Calu3 (cell line): ENCODE measurements at regions not wholly inside any gene's neighbourhood (a gene's known extent, or its start where the extent isn't known, plus 50 kb on each side); places are given as distances from the start of the nearest gene placed in this dataset.

Experiments used
- BruUV-seq: library from RNA; stranded (reverse); fragments of 400-500 nt; replicated peaks from 2 replicates; lab custom pipeline; 2021; lab: Mats Ljungman, UMichigan
- CTCF ChIA-PET: fragments of 300-600 bp; sonication (Branson Sonifier 250); formaldehyde crosslinking; loops from one replicate; lab custom pipeline; 2022; ENCODE audit warnings: antibody characterized with exemption; lab: Charles Lee
- DNase-seq: peaks from one replicate; pipeline ENCODE4 v3.0.0; 2022
- H3K27ac Mint-ChIP-seq: one replicate; pipeline ENCODE4 v1.8.0; 2022; ENCODE audit warnings: mixed read lengths; ENCODE audit not compliant: unreplicated experiment
- H3K27me3 Mint-ChIP-seq: one replicate; pipeline ENCODE4 v1.8.0; 2022; ENCODE audit warnings: mixed read lengths; ENCODE audit not compliant: unreplicated experiment
- H3K36me3 Mint-ChIP-seq: one replicate; pipeline ENCODE4 v1.8.0; 2022; ENCODE audit warnings: mild to moderate bottlenecking, moderate library complexity, mixed read lengths; ENCODE audit not compliant: insufficient read depth, unreplicated experiment
- H3K4me1 Mint-ChIP-seq: one replicate; pipeline ENCODE4 v1.8.0; 2022; ENCODE audit warnings: mild to moderate bottlenecking, low read depth, mixed read lengths; ENCODE audit not compliant: unreplicated experiment
- H3K4me3 Mint-ChIP-seq: one replicate; pipeline ENCODE4 v1.8.0; 2022; ENCODE audit warnings: mild to moderate bottlenecking, low read depth, moderate library complexity, mixed read lengths; ENCODE audit not compliant: unreplicated experiment
- H3K9me3 Mint-ChIP-seq: one replicate; pipeline ENCODE4 v1.8.0; 2022; ENCODE audit warnings: low read depth, mixed read lengths; ENCODE audit not compliant: unreplicated experiment
- intact Hi-C: fragments of 100-400 bp; cut with micrococcal nuclease; formaldehyde crosslinking; loops from one replicate; pipeline ENCODE4 v1.10.0; 2022; ENCODE audit not compliant: unreplicated experiment
- TF ChIP-seq, protein P1 (sequence below): fragments of 200-600 bp; IDR thresholded peaks from one replicate; pipeline ENCODE4 v1.8.0; 2022; ENCODE audit warnings: antibody characterized with exemption; ENCODE audit not compliant: unreplicated experiment

GRCh38 chr14:89618330-89618708 lies 201.3 kb upstream of the FOXN3 start:
- Mint-ChIP-seq H3K36me3 (no peaks in the 10 kb centered on the region), H3K4me3 (peak overlapping the region; percentile 50), H3K9me3 (no peaks in the 10 kb centered on the region), H3K27ac (no peak overlapping the region), H3K27me3 (peaks cover 76% of the 10 kb centered on the region), H3K4me1 (no peaks in the 10 kb centered on the region)
- BruUV-seq, result no TSS peak
- CTCF ChIA-PET, result no interaction called here
- TF ChIP-seq, protein P1, sequence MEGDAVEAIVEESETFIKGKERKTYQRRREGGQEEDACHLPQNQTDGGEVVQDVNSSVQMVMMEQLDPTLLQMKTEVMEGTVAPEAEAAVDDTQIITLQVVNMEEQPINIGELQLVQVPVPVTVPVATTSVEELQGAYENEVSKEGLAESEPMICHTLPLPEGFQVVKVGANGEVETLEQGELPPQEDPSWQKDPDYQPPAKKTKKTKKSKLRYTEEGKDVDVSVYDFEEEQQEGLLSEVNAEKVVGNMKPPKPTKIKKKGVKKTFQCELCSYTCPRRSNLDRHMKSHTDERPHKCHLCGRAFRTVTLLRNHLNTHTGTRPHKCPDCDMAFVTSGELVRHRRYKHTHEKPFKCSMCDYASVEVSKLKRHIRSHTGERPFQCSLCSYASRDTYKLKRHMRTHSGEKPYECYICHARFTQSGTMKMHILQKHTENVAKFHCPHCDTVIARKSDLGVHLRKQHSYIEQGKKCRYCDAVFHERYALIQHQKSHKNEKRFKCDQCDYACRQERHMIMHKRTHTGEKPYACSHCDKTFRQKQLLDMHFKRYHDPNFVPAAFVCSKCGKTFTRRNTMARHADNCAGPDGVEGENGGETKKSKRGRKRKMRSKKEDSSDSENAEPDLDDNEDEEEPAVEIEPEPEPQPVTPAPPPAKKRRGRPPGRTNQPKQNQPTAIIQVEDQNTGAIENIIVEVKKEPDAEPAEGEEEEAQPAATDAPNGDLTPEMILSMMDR, result no peak
- DNase-seq, result no peak
- intact Hi-C loops, result no loop called here

- peaks cover 74% of the 10 kb centered on the region for H3K27me3 Mint-ChIP-seq
- intact Hi-C loops, result no loop called here
- H3K27ac Mint-ChIP-seq, result no peak overlapping the region
- H3K4me1 Mint-ChIP-seq, result no peaks in the 10 kb centered on the region
- CTCF ChIA-PET, result no interaction called here
- no peaks in the 10 kb centered on the region for H3K9me3 Mint-ChIP-seq
- TF ChIP-seq, protein P1, result no peak
- no peak for DNase-seq
- H3K36me3 Mint-ChIP-seq, result no peaks in the 10 kb centered on the region
- H3K4me3 Mint-ChIP-seq, result peak overlapping the region; percentile 50
- BruUV-seq, result no TSS peak
Measured at GRCh38 chr14:89617481-89618329, 200.7 kb upstream of the FOXN3 start.

GRCh38 chr14:89616852-89617341 lies 199.9 kb upstream of the FOXN3 start:
- H3K27me3 Mint-ChIP-seq, result peaks cover 66% of the 10 kb centered on the region
- no peak for DNase-seq
- no peak overlapping the region for H3K27ac Mint-ChIP-seq
- CTCF ChIA-PET, result no interaction called here
- intact Hi-C loops, result no loop called here
- no peaks in the 10 kb centered on the region for H3K36me3 Mint-ChIP-seq
- H3K9me3 Mint-ChIP-seq, result no peaks in the 10 kb centered on the region
- BruUV-seq, result no TSS peak
- TF ChIP-seq, protein P1, result no peak
- H3K4me1 Mint-ChIP-seq, result no peaks in the 10 kb centered on the region
- H3K4me3 Mint-ChIP-seq, result no peak overlapping the region

DNA sequence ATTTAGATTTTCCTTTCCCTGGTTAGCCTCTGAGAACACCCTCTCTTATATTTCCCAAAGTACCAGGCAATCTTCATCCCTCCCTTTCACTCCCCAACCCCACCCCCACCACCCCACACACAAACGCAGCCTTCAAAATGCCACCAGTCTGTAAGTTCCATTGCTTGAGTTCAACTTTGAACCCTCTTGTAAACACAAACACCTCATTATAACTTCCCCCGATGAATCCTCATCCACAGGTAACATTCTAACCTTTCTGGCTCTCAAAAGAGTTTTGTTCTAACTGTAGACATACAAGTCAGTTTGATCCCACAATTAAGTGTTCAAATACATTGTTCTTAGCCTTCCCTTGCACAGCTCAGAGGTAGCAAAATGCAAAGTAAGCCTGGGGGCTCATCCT lies 199.4 kb upstream of the FOXN3 start:
- no peaks in the 10 kb centered on the region for H3K9me3 Mint-ChIP-seq
- CTCF ChIA-PET, result no interaction called here
- H3K36me3 Mint-ChIP-seq, result no peaks in the 10 kb centered on the region
- TF ChIP-seq, protein P1, result no peak
- no TSS peak for BruUV-seq
- no peak overlapping the region for H3K4me3 Mint-ChIP-seq
- intact Hi-C loops, result no loop called here
- no peak for DNase-seq
- H3K27ac Mint-ChIP-seq, result no peak overlapping the region
- H3K4me1 Mint-ChIP-seq, result no peaks in the 10 kb centered on the region
- peaks cover 61% of the 10 kb centered on the region for H3K27me3 Mint-ChIP-seq
